DMS53 treated with DMSO at 0.1 percent for 48 hours (cell line): ENCODE measurements at regions not wholly inside any gene's neighbourhood (a gene's known extent, or its start where the extent isn't known, plus 50 kb on each side); places are given as distances from the start of the nearest gene placed in this dataset.

Source experiments
- DNase-seq: peaks from one replicate; lab custom pipeline; 2025; ENCODE audit not compliant: unreplicated experiment; lab: John Stamatoyannopoulos, UW

GRCh38 chr14:26925876-26926584 is 328.2 kb upstream of the NOVA1 start:
- no peak for DNase-seq

- no peak for DNase-seq
Observed at GRCh38 chr14:26926585-26926984, 328.8 kb upstream of the NOVA1 start.

- DNase-seq, result no peak
Observed at GRCh38 chr14:26928019-26928418, 330.2 kb upstream of the NOVA1 start.

GRCh38 chr14:26929361-26929760 is 331.5 kb upstream of the NOVA1 start:
- no peak for DNase-seq

DNA sequence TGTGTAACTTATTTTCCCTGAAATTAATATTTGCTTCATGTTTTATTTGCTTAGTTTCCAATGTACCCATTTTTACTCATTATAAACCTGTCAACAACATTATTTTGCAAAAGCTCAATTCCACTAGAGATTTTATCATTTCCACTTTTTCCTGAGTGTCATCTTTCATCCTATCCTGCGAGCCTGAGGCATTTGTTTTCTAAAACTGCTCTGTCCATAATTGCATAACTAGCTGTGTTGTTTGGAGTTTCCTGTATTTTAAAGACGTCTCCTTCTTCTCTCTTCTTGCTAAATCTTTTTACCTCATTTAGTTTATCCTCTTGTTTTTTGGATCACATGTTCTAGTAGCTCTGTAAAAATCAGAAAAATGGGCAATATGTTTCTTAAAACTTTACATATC is 332.7 kb upstream of the NOVA1 start:
- DNase-seq, result no peak

DNA sequence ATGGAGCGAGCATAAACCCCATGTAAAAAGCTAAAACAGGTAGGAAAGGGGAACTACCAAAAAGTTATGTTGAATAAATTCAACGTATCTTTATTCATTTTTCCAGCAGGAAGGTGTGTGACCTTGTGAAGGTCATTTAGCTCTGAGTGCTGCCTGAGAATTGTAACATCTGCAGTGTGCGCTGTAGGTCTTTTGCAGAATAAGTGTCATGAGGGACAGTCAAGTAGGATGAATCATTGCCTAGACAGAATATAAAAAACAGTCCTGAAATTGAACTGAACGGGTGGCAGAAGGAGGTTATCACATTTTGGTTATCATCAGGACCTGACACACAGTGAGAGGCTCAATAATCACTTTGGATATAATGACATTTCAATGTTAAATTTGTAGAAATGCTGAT is 334.8 kb upstream of the NOVA1 start:
- DNase-seq, result no peak

- no peak for DNase-seq
Observed at GRCh38 chr14:26933431-26933830, 335.6 kb upstream of the NOVA1 start.

GRCh38 chr14:26934151-26934550 is 336.3 kb upstream of the NOVA1 start:
- no peak for DNase-seq

- DNase-seq, result no peak
Observed at GRCh38 chr14:26935733-26936132, 337.9 kb upstream of the NOVA1 start.

DNA sequence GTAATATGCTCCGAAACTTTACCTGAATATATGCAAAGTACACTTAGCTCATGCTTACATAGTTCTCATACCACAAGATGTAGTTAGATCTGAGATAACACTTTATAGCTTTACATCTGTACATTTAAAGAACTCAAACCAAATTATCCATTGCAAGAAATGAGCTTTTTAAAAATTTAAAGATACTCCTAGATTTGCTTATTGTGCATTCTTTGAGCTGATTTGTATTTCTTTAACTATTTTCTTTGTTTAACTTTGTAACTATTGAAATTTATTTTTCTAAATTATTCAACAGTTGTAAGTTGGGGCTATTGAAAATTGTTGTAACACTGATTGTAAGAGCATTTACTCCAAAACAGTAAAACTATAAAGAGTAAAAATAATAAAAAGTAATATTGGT is 340.2 kb upstream of the NOVA1 start:
- DNase-seq, result no peak

- no peak for DNase-seq
Observed at GRCh38 chr14:26939755-26940154, 341.9 kb upstream of the NOVA1 start.

DNA sequence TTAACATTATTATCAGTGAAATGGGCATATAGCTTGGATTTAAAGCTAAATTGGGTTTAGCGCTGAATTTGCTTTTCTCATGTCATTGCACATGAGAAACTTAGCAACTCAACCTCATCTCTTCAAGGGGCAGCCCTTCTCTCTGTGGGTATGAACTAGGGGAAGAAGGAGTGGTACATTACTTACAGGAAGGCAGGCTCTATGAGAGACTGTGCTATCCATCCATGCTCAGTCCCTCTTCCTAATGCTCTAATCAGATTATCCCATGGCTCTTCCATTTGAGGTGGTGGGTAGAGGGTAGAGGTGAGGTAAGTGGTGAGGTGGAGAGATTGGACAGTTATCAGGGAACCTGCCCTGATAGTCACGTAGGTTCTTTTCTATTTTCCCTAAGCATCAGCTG is 343.7 kb upstream of the NOVA1 start:
- DNase-seq, result no peak

DNA sequence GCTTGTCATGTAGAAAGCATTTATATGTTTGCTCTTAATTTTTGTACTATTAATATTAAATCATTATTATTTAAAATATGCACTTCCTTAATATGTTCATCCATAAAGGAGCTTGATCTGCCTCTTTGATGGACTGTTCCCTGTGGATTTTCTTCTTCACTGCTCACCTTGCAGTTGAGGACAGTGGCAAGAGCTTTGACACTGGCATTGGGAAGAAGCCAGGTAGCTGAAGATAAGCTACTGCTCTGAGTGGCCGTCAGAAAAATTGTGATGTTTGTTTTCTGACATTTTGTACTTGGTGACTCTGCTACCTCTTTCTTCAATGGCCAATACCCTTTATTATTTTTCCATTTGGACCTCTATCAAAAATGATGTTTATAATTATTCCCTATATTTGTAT is 349.4 kb upstream of the NOVA1 start:
- no peak for DNase-seq

DNA sequence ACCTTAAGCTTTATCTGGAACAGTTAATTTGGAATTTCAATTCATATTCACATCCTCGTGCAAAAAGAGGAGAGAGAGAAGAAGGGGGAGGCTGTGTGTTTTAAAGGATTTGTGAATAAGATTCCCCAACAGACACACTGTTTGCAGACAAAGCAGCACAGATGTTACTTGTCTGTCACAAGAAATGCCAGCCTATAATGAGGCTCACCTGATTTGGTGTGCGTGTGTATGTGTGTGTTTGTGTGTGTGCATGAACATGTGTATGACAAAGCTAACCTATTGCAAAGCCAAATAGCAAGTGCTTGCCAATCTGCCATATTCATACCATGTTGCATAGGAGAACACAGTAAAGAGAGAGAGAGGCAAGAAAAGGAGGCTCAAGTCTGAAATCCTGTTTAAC is 361.6 kb upstream of the NOVA1 start:
- DNase-seq, result no peak

- DNase-seq, result no peak
Observed at GRCh38 chr14:26959972-26960660, 362.3 kb upstream of the NOVA1 start.

DNA sequence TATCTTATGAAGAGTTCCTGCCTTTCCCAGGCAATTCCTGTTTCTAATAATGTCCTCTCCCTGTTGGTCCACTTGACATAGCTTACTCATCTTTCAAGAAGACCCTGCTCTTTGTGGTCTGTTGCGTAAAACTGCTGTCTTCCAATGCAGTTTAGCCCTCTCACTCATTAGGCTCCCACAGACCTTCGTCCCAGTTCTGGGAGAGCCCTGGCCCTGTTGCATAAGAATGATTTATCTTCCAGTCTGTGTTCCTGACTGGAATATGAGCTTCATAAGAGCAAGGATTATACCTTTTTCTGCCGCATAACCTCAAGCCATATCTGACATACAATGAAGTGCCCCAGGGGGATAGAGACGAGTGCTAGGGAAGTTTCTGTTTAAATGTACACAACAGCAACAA is 365.9 kb upstream of the NOVA1 start:
- DNase-seq, result no peak

DNA sequence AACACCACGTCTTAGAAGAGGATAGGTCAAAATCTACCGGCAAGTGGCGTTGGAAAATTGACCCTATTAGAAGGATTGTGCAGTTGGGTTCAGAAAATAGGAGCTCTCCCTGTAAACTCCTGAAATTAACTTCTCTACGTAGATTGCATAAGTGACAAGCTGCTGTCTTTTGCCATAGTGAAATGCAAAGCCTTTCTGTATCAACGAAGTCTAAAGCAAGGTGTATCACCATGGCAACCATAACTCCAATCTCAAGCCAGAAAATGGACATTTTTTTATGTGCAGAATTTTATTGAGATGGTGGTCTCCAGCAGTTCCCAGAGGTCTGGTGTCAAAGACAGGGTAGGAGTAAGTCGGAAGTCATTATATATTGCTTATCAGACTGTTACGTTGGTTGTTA is 367.7 kb upstream of the NOVA1 start:
- DNase-seq, result no peak

GRCh38 chr14:26966908-26967307 is 369.1 kb upstream of the NOVA1 start:
- DNase-seq, result peak; percentile 57

DNA sequence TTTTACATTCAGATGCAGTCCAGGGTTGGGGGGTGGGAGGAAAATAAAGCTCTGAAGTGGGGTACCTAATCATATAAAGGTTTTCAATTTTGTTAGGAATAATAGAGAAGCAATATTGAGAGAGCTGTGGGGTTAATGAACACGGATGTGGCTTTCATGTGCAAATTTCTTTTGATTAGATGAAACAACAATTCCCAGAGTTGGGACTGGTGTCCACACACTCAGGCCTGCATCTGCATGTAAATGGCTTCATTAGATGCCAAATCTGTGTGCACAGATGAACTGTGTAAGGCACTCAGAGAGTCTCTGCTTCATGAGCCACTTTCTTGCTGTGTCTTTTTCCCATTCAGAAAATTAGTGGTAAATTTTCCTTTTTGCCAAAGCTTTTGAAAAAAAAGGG is 377.1 kb upstream of the NOVA1 start:
- DNase-seq, result no peak

DNA sequence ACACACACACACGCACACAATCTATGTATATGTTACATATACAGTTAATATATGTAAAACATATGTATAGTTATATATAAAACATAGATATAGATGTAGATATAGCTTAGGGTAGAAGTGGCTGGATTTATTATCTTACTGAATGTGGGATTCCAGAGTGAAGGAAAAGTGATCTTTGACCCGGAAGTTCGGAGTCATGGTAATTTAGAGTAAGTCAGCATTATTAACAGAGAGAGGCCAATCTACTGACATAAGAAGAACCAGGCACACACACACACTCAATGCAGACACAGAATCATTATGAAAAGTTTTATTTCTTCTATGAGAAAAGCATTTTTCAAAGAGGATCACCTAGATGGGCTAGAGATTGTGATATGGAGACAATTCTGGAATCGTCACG is 384.2 kb upstream of the NOVA1 start:
- DNase-seq, result no peak

- peak; percentile 46 for DNase-seq
Observed at GRCh38 chr14:26984311-26985177, 386.7 kb upstream of the NOVA1 start.
